ENCODE measurements at regions not wholly inside any gene's neighbourhood (a gene's known extent, or its start where the extent isn't known, plus 50 kb on each side); places are given as distances from the start of the nearest gene placed in this dataset.

DNA sequence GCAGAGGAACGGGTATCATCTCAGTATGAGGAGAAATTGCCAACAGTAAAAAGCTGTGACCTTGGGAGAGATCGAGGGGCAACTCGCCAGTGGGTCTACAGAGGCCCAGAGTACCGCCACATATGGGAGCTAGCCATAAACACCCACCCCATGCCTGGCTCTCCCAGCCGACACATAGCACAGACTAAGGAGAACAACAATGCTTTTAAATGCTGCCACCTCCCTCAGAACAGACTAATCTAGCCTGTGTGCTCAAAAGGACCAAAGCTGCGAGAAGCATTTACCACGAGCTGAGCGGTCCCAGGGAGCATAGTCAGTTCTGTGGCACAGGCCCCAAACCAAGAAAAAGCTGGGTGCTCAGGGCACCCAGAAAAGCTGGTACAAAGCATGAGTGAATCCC, 73.3 kb downstream of the LSM5 start:
- Histone ChIP-seq H3K27me3 (ENCODE audit: insufficient read depth, low read depth, low read length) (no peaks in the 10 kb centered on the region), H3K36me3 (ENCODE audit: insufficient read depth, low read length) (no peaks in the 10 kb centered on the region), H4K20me1 (ENCODE audit: insufficient read depth) (no peaks in the 10 kb centered on the region), H2AFZ (ENCODE audit: low read depth, low read length) (no peak overlapping the region), H3F3A (ENCODE audit: insufficient read depth, low read length, poor library complexity, severe bottlenecking) (no peaks in the 10 kb centered on the region), H3K9me3 (ENCODE audit: low read length) (no peaks in the 10 kb centered on the region), H3K27ac (ENCODE audit: low read length) (no peak overlapping the region), H3K9me2 (ENCODE audit: insufficient read depth, low read length) (no peaks in the 10 kb centered on the region), H3K9ac (ENCODE audit: low read length) (no peak overlapping the region), H3K79me2 (replicated peaks; ENCODE audit: insufficient read depth, low read length) (no peaks in the 10 kb centered on the region), H3K4me2 (ENCODE audit: low read length) (no peak overlapping the region), H3K4me3 (ENCODE audit: low read length) (no peak overlapping the region)
- TF ChIP-seq, protein P1, sequence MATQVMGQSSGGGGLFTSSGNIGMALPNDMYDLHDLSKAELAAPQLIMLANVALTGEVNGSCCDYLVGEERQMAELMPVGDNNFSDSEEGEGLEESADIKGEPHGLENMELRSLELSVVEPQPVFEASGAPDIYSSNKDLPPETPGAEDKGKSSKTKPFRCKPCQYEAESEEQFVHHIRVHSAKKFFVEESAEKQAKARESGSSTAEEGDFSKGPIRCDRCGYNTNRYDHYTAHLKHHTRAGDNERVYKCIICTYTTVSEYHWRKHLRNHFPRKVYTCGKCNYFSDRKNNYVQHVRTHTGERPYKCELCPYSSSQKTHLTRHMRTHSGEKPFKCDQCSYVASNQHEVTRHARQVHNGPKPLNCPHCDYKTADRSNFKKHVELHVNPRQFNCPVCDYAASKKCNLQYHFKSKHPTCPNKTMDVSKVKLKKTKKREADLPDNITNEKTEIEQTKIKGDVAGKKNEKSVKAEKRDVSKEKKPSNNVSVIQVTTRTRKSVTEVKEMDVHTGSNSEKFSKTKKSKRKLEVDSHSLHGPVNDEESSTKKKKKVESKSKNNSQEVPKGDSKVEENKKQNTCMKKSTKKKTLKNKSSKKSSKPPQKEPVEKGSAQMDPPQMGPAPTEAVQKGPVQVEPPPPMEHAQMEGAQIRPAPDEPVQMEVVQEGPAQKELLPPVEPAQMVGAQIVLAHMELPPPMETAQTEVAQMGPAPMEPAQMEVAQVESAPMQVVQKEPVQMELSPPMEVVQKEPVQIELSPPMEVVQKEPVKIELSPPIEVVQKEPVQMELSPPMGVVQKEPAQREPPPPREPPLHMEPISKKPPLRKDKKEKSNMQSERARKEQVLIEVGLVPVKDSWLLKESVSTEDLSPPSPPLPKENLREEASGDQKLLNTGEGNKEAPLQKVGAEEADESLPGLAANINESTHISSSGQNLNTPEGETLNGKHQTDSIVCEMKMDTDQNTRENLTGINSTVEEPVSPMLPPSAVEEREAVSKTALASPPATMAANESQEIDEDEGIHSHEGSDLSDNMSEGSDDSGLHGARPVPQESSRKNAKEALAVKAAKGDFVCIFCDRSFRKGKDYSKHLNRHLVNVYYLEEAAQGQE (IDR thresholded peaks at IDR 0.05; ENCODE audit: borderline replicate concordance): no peak
- TF ChIP-seq, protein P2, sequence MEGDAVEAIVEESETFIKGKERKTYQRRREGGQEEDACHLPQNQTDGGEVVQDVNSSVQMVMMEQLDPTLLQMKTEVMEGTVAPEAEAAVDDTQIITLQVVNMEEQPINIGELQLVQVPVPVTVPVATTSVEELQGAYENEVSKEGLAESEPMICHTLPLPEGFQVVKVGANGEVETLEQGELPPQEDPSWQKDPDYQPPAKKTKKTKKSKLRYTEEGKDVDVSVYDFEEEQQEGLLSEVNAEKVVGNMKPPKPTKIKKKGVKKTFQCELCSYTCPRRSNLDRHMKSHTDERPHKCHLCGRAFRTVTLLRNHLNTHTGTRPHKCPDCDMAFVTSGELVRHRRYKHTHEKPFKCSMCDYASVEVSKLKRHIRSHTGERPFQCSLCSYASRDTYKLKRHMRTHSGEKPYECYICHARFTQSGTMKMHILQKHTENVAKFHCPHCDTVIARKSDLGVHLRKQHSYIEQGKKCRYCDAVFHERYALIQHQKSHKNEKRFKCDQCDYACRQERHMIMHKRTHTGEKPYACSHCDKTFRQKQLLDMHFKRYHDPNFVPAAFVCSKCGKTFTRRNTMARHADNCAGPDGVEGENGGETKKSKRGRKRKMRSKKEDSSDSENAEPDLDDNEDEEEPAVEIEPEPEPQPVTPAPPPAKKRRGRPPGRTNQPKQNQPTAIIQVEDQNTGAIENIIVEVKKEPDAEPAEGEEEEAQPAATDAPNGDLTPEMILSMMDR (IDR thresholded peaks at IDR 0.05; ENCODE audit: poor library complexity, severe bottlenecking): no peak
- no peak for TF ChIP-seq RAD21 (conservative IDR thresholded peaks at IDR 0.05)
- no peak for TF ChIP-seq TAF1 (IDR thresholded peaks at IDR 0.05; ENCODE audit: low read depth)
- TF ChIP-seq SMC3 (conservative IDR thresholded peaks at IDR 0.05; ENCODE audit: poor library complexity): no peak
- TF ChIP-seq POLR2AphosphoS5 (IDR thresholded peaks at IDR 0.05): no peak
- no peak for TF ChIP-seq MXI1 (conservative IDR thresholded peaks at IDR 0.05; ENCODE audit: poor library complexity, severe bottlenecking)
- no peak for TF ChIP-seq EZH2 (IDR thresholded peaks at IDR 0.05; ENCODE audit: borderline replicate concordance, insufficient read depth, low read length, poor library complexity, severe bottlenecking)
- no peak for TF ChIP-seq EP300 (conservative IDR thresholded peaks at IDR 0.05; ENCODE audit: poor library complexity, severe bottlenecking)

- H3K4me3 ChIP-seq (ENCODE audit: low read length): no peak overlapping the region
- no peaks in the 10 kb centered on the region for H3K36me3 ChIP-seq (ENCODE audit: insufficient read depth, low read length)
- H2AFZ ChIP-seq (ENCODE audit: low read depth, low read length): no peak overlapping the region
- no peak for TF ChIP-seq EP300 (conservative IDR thresholded peaks at IDR 0.05; ENCODE audit: poor library complexity, severe bottlenecking)
- TF ChIP-seq MXI1 (conservative IDR thresholded peaks at IDR 0.05; ENCODE audit: poor library complexity, severe bottlenecking): no peak
- no peak for TF ChIP-seq EZH2 (IDR thresholded peaks at IDR 0.05; ENCODE audit: borderline replicate concordance, insufficient read depth, low read length, poor library complexity, severe bottlenecking)
- no peak for TF ChIP-seq SMC3 (conservative IDR thresholded peaks at IDR 0.05; ENCODE audit: poor library complexity)
- TF ChIP-seq, protein P1 (IDR thresholded peaks at IDR 0.05; ENCODE audit: borderline replicate concordance): no peak
- no peak for TF ChIP-seq RAD21 (conservative IDR thresholded peaks at IDR 0.05)
- TF ChIP-seq, protein P2 (IDR thresholded peaks at IDR 0.05; ENCODE audit: poor library complexity, severe bottlenecking): no peak
- no peak for TF ChIP-seq TAF1 (IDR thresholded peaks at IDR 0.05; ENCODE audit: low read depth)
- no peak for TF ChIP-seq POLR2AphosphoS5 (IDR thresholded peaks at IDR 0.05)
- H3K9me3 ChIP-seq (ENCODE audit: low read length): no peaks in the 10 kb centered on the region
- H3K4me2 ChIP-seq (ENCODE audit: low read length): no peak overlapping the region
- H3K27me3 ChIP-seq (ENCODE audit: insufficient read depth, low read depth, low read length): no peaks in the 10 kb centered on the region
- no peak overlapping the region for H3K27ac ChIP-seq (ENCODE audit: low read length)
- no peaks in the 10 kb centered on the region for H4K20me1 ChIP-seq (ENCODE audit: insufficient read depth)
- H3K9ac ChIP-seq (ENCODE audit: low read length): no peak overlapping the region
- H3K9me2 ChIP-seq (ENCODE audit: insufficient read depth, low read length): no peaks in the 10 kb centered on the region
- H3K79me2 ChIP-seq (replicated peaks; ENCODE audit: insufficient read depth, low read length): no peaks in the 10 kb centered on the region
- H3F3A ChIP-seq (ENCODE audit: insufficient read depth, low read length, poor library complexity, severe bottlenecking): no peaks in the 10 kb centered on the region
These were observed 74.2 kb downstream of the LSM5 start for GRCh38 chr7:32415936-32416335.

Measured in neural cell (in vitro differentiated cells).